ENCODE measurements at regions not wholly inside any gene's neighbourhood (a gene's known extent, or its start where the extent isn't known, plus 50 kb on each side); places are given as distances from the start of the nearest gene placed in this dataset.
"Not testable (repeated sequence)": the region's sequence is repeated elsewhere in the genome, so short reads cannot be mapped to it uniquely, and the experiment has no call there.

DNA sequence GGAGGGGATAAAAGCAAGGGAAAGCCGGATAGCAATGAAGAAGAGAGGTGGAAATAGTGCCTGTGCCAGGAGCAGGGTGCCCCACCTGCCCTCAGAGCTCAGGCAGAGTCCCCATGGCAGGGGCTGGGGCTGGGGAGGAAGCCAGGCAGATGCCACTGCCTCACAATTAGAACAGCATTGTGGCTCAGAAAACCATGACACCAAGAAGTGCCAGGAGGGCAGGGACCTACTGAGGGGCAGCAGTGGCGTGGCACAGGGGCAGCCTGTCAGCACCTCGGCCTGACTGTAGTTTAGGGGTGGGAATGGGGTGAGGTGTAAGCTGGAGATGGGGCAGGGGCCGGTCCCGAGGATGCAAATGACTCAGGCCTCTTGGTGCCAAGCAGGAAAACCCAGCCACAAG, 532.1 kb upstream of the B3GAT1 start:
- no peak for DNase-seq (ENCODE audit: low read depth)

DNA sequence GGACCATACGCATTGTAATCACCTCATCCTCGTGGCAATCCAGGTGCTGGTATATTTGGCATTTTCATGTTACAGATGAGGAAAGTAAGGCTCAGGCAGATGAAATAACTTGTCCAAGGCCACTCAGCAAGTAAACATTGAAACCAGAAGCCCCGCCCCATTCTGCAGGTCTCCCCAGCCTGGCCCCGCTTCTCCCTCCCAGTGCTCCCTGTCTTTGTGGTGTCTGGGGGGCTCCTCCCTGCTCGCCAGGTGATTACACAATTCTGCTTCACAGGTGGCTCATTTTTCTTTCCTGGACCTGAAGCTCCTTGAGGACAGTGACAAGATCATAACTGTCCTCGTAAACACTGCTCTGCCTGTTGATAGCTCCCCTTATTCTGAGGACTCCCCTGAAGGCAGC, 531.5 kb upstream of the B3GAT1 start:
- no peak for DNase-seq (ENCODE audit: low read depth)

- no peak for DNase-seq (ENCODE audit: low read depth)
These were observed 530.6 kb upstream of the B3GAT1 start for GRCh38 chr11:134942681-134943080.

GRCh38 chr11:134941936-134942600, 530.0 kb upstream of the B3GAT1 start:
- DNase-seq (ENCODE audit: low read depth), result not testable (repeated sequence)

- no peak for DNase-seq (ENCODE audit: low read depth)
These were observed 529.3 kb upstream of the B3GAT1 start for GRCh38 chr11:134941326-134941725.

DNA sequence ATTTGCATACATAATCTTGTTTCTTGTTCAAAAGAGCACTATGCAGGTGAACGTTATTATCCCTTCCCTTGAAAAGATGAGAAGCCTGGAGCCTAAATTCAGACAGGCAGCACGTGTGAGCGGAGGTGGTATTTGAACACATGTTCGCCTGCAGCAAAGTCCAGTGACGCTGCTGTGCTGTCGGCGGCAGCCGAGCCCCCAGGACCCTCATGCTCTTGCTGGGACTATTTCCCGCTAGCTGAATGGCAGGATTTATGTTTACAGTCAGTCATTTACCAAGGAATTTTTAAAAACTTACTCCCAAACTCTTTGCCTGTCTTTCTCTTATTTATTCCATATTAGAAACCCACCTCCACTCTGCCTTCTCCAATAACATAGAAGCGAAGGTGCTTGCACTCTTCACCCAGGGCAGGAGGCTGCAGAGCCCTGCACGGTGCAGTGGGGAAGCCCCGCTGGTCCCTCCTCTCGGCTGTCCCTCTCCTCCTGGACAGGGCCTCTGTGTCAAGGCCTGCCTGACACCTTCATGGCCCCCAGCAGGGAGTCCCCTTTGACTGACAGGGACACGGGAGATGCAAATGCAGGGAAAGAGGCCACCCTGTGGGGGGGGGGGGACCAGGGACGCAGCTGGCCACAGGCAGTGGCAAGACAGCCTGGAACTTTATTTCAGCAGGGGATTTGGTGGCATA, 528.5 kb upstream of the B3GAT1 start:
- no peak for DNase-seq (ENCODE audit: low read depth)

GRCh38 chr11:134939905-134940304, 527.9 kb upstream of the B3GAT1 start:
- DNase-seq (ENCODE audit: low read depth), result no peak

- DNase-seq (ENCODE audit: low read depth), result no peak
These were observed 527.0 kb upstream of the B3GAT1 start for GRCh38 chr11:134939031-134939430.

DNA sequence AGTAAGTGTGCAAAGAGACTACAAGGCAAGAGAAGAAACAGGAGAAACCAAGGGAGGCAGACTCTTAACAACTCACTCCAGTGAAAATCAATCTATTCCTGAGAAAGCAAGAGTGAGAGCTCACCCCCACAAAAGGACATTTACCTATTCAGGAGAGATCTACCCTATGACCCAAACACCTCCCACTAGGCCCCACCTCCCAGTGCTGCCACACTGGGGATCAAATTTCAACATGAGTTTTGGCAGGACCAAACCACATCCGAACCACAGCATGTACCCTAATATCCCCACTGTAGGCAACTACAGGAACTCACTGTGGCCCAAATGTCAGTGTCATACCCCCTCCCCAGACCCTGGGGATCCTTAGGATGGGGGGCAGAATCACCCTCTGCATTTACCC, 526.2 kb upstream of the B3GAT1 start:
- no peak for DNase-seq (ENCODE audit: low read depth)

- not testable (repeated sequence) for DNase-seq (ENCODE audit: low read depth)
These were observed 525.2 kb upstream of the B3GAT1 start for GRCh38 chr11:134937193-134937592.

DNA sequence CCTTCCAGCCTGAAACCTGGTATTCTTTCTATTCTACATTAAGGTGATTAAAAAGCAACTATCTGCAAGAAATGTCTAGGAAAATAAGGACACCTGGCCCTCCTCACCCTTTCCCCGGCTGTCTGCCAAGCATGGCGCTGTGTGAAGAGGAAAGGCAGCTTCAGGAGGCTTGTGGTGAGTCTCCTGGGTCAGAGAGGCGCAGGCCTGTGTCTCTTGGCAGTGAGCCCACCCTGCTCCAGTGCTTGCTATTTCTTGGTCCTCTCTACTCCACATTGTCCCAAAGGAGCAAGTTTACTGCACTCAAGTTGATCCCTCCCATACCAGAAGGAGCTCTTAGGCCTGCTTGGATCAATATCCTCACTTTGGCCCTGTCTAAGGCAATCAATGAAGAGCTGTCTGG, 520.7 kb upstream of the B3GAT1 start:
- no peak for DNase-seq (ENCODE audit: low read depth)

GRCh38 chr11:134925432-134925831, 513.4 kb upstream of the B3GAT1 start:
- DNase-seq (ENCODE audit: low read depth), result no peak

DNA sequence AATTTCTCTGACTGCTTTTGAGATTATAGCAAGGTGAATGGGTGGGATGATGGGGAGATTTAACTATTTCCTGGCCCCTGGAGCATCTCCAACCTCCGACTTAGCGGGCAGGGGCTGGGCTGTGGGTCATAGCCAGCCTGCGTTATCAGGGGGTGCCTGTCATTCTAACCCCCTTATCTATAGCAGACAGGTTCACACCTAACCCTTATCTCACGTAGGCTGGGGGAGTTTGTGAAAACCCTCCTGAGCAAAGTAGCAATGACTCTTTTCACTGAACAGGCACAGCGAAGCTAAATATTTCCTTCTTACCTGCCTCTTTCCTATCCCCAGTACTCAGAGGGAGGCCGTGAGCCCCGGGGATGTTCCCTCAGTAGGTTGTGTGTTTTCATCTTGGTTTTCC, 511.4 kb upstream of the B3GAT1 start:
- no peak for DNase-seq (ENCODE audit: low read depth)

- no peak for DNase-seq (ENCODE audit: low read depth)
These were observed 509.9 kb upstream of the B3GAT1 start for GRCh38 chr11:134921938-134922337.

GRCh38 chr11:134920851-134921608, 509.0 kb upstream of the B3GAT1 start:
- DNase-seq (ENCODE audit: low read depth), result no peak

- DNase-seq (ENCODE audit: low read depth), result no peak
These were observed 504.6 kb upstream of the B3GAT1 start for GRCh38 chr11:134916421-134917213.

- no peak for DNase-seq (ENCODE audit: low read depth)
These were observed 503.8 kb upstream of the B3GAT1 start for GRCh38 chr11:134915881-134916280.

GRCh38 chr11:134915212-134915611, 503.2 kb upstream of the B3GAT1 start:
- no peak for DNase-seq (ENCODE audit: low read depth)

DNA sequence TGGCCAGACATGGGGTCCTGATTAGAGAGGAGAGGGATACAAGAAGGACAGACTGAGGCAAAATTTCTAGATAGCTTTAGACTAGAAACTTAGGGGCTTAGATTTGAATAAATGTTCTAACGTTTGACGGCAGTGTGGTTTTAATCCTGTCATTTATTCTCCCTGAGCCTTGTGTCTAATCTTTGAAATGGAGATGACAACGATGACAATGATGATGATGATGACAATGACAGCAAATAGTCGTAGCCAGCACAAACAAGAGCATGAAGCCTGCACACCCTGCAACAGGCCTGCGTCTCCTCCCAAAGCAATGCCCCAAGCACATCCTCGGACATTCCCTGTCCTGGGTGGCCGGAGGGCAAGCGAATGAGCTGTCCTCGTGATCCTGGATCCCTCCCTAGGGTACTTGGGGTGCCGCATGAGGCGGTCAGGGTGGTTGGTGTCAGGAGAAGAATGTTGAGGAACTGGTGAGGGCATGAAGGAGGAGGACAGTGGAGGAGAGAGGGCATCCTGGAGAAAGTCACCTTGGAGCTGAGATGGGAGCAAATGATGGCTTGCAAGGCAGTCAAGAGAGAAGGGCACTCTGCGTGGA, 502.1 kb upstream of the B3GAT1 start:
- DNase-seq (ENCODE audit: low read depth), result no peak

- no peak for DNase-seq (ENCODE audit: low read depth)
These were observed 501.3 kb upstream of the B3GAT1 start for GRCh38 chr11:134913391-134913790.

DNA sequence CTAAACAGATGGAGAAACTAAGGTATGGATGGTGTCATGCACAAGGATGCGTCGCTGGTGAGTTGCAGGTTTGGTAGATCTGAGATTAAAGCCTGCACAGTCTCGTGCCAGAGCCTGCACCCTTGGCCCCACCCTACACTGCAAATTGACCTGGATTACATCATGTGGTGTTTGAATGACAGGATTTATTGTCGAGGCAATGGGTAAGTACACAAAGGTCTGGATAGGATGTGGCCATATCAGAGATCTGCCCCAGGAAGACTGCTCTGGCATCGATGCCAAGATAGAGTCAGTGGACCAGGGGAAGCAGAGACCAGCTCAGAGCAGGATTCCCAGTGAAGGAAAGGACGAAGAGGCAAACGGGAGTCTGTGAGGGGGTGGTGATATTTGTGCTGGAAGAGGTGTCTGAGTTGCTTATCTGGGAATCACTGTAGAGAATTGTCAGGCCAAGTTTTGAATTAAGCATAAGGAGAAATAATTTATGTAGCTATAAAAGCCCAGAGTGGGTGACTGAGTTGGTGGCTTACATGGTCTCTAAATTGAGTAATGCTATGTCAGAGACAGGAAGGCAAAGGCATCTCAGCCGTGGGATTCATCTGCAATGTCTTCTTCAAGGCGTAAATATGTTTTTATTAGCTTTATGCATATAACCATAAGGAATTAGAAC, 499.6 kb upstream of the B3GAT1 start:
- no peak for DNase-seq (ENCODE audit: low read depth)
